BJ (cell line): ENCODE measurements at regions not wholly inside any gene's neighbourhood (a gene's known extent, or its start where the extent isn't known, plus 50 kb on each side); places are given as distances from the start of the nearest gene placed in this dataset.

ENCODE experiments used
- CTCF ChIA-PET: fragments of 350-600 bp; formaldehyde crosslinking; extraction: SDS; loops from one replicate; lab custom pipeline; 2021; ENCODE audit warnings: antibody characterized with exemption, inconsistent platforms; lab: Yijun Ruan, JAX
- POLR2A ChIA-PET: fragments of 300-600 bp; sonication (Branson Sonifier 250); formaldehyde crosslinking; extraction: SDS; loops from one replicate; lab custom pipeline; 2021; ENCODE audit warnings: antibody characterized with exemption; lab: Charles Lee
- DNase-seq: peaks from one replicate; pipeline ENCODE4 v3.0.0-alpha.2; 2011; ENCODE audit warnings: low read depth
- H3K27me3 ChIP-seq: 2 replicates; pipeline ENCODE4 v1.6.0; 2011; ENCODE audit warnings: low read length; ENCODE audit not compliant: control insufficient read depth, insufficient read depth
- H3K36me3 ChIP-seq: 2 replicates; pipeline ENCODE4 v1.5.1; 2011; ENCODE audit warnings: low read length; ENCODE audit not compliant: control insufficient read depth, insufficient read depth
- H3K4me3 ChIP-seq: 2 replicates; pipeline ENCODE4 v1.5.1; 2011; ENCODE audit warnings: low read depth, mild to moderate bottlenecking, control low read depth, low read length
- CTCF ChIP-seq: IDR thresholded peaks from 2 replicates; pipeline ENCODE4 v1.5.1; 2011; ENCODE audit warnings: low read depth, mild to moderate bottlenecking, control low read depth, inconsistent platforms, low read length, moderate library complexity; ENCODE audit not compliant: insufficient read depth

GRCh38 chr3:193826159-193826795 is 233.3 kb downstream of the OPA1 start:
- ChIA-PET POLR2A (no interaction called here), CTCF (no interaction called here)
- Histone ChIP-seq H3K4me3 (no peak overlapping the region), H3K36me3 (no peaks in the 10 kb centered on the region), H3K27me3 (peaks cover 7% of the 10 kb centered on the region)
- DNase-seq = no peak
- peak; percentile 15; the same call in 1 of the 2 replicates for TF ChIP-seq CTCF

GRCh38 chr3:193827040-193827669 is 234.1 kb downstream of the OPA1 start:
- no peaks in the 10 kb centered on the region for H3K36me3 ChIP-seq
- no peak for DNase-seq
- no peak for TF ChIP-seq CTCF
- ChIA-PET CTCF (interaction anchor here (1.3 kb wide), 1 partner anchor 312 kb away, joined by 3 read pairs; no protein-coding TSS in a partner anchor), POLR2A (no interaction called here)
- no peak overlapping the region for H3K4me3 ChIP-seq
- H3K27me3 ChIP-seq = peaks cover 7% of the 10 kb centered on the region

GRCh38 chr3:193827871-193828270 is 234.9 kb downstream of the OPA1 start:
- H3K36me3 ChIP-seq = no peaks in the 10 kb centered on the region
- ChIA-PET POLR2A (no interaction called here), CTCF (interaction anchor here (1.3 kb wide), 1 partner anchor 311 kb away, joined by 3 read pairs; no protein-coding TSS in a partner anchor)
- no peak overlapping the region for H3K4me3 ChIP-seq
- no peak for DNase-seq
- peaks cover 7% of the 10 kb centered on the region for H3K27me3 ChIP-seq
- TF ChIP-seq CTCF = no peak

GRCh38 chr3:193828477-193828876 is 235.5 kb downstream of the OPA1 start:
- ChIA-PET CTCF (no interaction called here), POLR2A (no interaction called here)
- Histone ChIP-seq H3K4me3 (no peak overlapping the region), H3K36me3 (no peaks in the 10 kb centered on the region), H3K27me3 (peaks cover 7% of the 10 kb centered on the region)
- no peak for DNase-seq
- no peak for TF ChIP-seq CTCF

- no peak overlapping the region for H3K4me3 ChIP-seq
- CTCF ChIA-PET = no interaction called here
- no peak for TF ChIP-seq CTCF
- peaks cover 7% of the 10 kb centered on the region for H3K27me3 ChIP-seq
- no peak for DNase-seq
- H3K36me3 ChIP-seq = no peaks in the 10 kb centered on the region
- POLR2A ChIA-PET = no interaction called here
Measured at GRCh38 chr3:193829781-193830180, 236.8 kb downstream of the OPA1 start.
